CD14-positive monocyte (primary cell): ENCODE measurements at regions not wholly inside any gene's neighbourhood (a gene's known extent, or its start where the extent isn't known, plus 50 kb on each side); places are given as distances from the start of the nearest gene placed in this dataset.

Experiments used
- DNase-seq, 3 donors: peaks; one replicate each; pipeline ENCODE4 v3.0.0-alpha.2; 2011 to 2022
- H2AFZ ChIP-seq: 2 replicates; pipeline ENCODE4 v1.6.0; 2012; ENCODE audit warnings: mild to moderate bottlenecking, low read depth, low read length, inconsistent platforms; ENCODE audit not compliant: insufficient read depth, poor library complexity, severe bottlenecking
- H3K27ac ChIP-seq, 2 donors: 1 replicate in 1 of 2; 2 replicates in 1 of 2; pipeline ENCODE4 v1.5.1; 2012 to 2013; ENCODE audit warnings: low read length in 2 of 2, control low read depth in 1 of 2, inconsistent platforms in 1 of 2, low read depth in 1 of 2, mild to moderate bottlenecking in 1 of 2
- H3K27me3 ChIP-seq, 2 donors: one replicate each; pipeline versions ENCODE4 v1.6.0 to v1.6.1; 2011 to 2013; ENCODE audit warnings: low read length in 2 of 2; ENCODE audit not compliant: control insufficient read depth in 2 of 2, insufficient read depth in 2 of 2
- H3K36me3 ChIP-seq, 2 donors: replicated peaks in 1 of 2; 1 replicate in 1 of 2; 2 replicates in 1 of 2; pipeline versions ENCODE4 v1.5.1 to v1.6.1; 2012 to 2013; ENCODE audit warnings: low read length in 2 of 2, control low read depth in 1 of 2, inconsistent platforms in 1 of 2, mild to moderate bottlenecking in 1 of 2; ENCODE audit not compliant: insufficient read depth in 2 of 2, control insufficient read depth in 1 of 2
- H3K4me1 ChIP-seq, 2 donors: 1 replicate in 1 of 2; 2 replicates in 1 of 2; pipeline versions ENCODE4 v1.5.1 to v1.6.1; 2012 to 2013; ENCODE audit warnings: low read length in 2 of 2, control low read depth in 1 of 2, inconsistent platforms in 1 of 2, mild to moderate bottlenecking in 1 of 2, moderate library complexity in 1 of 2; ENCODE audit not compliant: insufficient read depth in 2 of 2, control insufficient read depth in 1 of 2
- H3K4me2 ChIP-seq: replicated peaks from 2 replicates; pipeline ENCODE3; 2012; ENCODE audit warnings: low read length, moderate library complexity, mild to moderate bottlenecking; ENCODE audit not compliant: poor library complexity, severe bottlenecking; ENCODE audit errors: extremely low read depth
- H3K4me3 ChIP-seq, 3 experiments: fragments of 200-600 bp in 1 of 3; sonication (generic) in 1 of 3; replicated peaks in 1 of 3; 1 replicate in 2 of 3; 2 replicates in 1 of 3; pipeline ENCODE4 v1.5.1; 2011 to 2013; ENCODE audit warnings: low read length in 3 of 3, mild to moderate bottlenecking in 3 of 3, control low read depth in 2 of 3, low read depth in 2 of 3, inconsistent platforms in 1 of 3, moderate library complexity in 1 of 3
- H3K79me2 ChIP-seq: 2 replicates; pipeline ENCODE4 v1.6.0; 2012; ENCODE audit warnings: mild to moderate bottlenecking, control low read depth, inconsistent platforms, low read length, moderate library complexity; ENCODE audit not compliant: insufficient read depth
- H3K9ac ChIP-seq: 2 replicates; pipeline ENCODE4 v1.6.0; 2017; ENCODE audit warnings: low read length, mild to moderate bottlenecking; ENCODE audit not compliant: insufficient read depth, poor library complexity, severe bottlenecking
- H3K9me3 ChIP-seq, 2 donors: replicated peaks in 1 of 2; 1 replicate in 1 of 2; 2 replicates in 1 of 2; pipeline versions ENCODE4 v1.5.1 to v1.6.1; 2012 to 2013; ENCODE audit warnings: low read length in 2 of 2, control low read depth in 1 of 2; ENCODE audit not compliant: control insufficient read depth in 1 of 2, insufficient read depth in 1 of 2
- H4K20me1 ChIP-seq: 2 replicates; pipeline ENCODE4 v1.6.0; 2012; ENCODE audit warnings: mild to moderate bottlenecking, low read length, control low read depth, moderate library complexity; ENCODE audit not compliant: insufficient read depth
- H3K27ac Mint-ChIP-seq, 7 donors: one replicate each; pipeline ENCODE4 v1.8.0; 2020; ENCODE audit warnings: mild to moderate bottlenecking in 7 of 7, mixed read lengths in 7 of 7, moderate library complexity in 6 of 7, inconsistent platforms in 2 of 7
- H3K27me3 Mint-ChIP-seq, 3 donors: one replicate each; pipeline ENCODE4 v1.8.0; 2021 to 2022; ENCODE audit warnings: low read depth in 3 of 3, mild to moderate bottlenecking in 3 of 3, mixed read lengths in 3 of 3, moderate library complexity in 3 of 3, inconsistent platforms in 1 of 3
- H3K36me3 Mint-ChIP-seq, 2 donors: one replicate each; pipeline ENCODE4 v1.8.0; 2020; ENCODE audit warnings: mixed read lengths in 2 of 2, inconsistent platforms in 1 of 2, mild to moderate bottlenecking in 1 of 2
- H3K4me1 Mint-ChIP-seq: one replicate; pipeline ENCODE4 v1.8.0; 2020; ENCODE audit warnings: mild to moderate bottlenecking, mixed read lengths
- H3K4me3 Mint-ChIP-seq, 2 donors: one replicate each; pipeline ENCODE4 v1.8.0; 2020; ENCODE audit warnings: mild to moderate bottlenecking in 2 of 2, mixed read lengths in 2 of 2, moderate library complexity in 1 of 2
- H3K9me3 Mint-ChIP-seq, 7 donors: one replicate each; pipeline ENCODE4 v1.8.0; 2020 to 2022; ENCODE audit warnings: mixed read lengths in 7 of 7, mild to moderate bottlenecking in 6 of 7, moderate library complexity in 6 of 7, inconsistent platforms in 2 of 7
- WGBS: methylation state at CpG from one replicate; pipeline ENCODE4 v1.1.5; 2013; ENCODE audit warnings: missing lambda C conversion rate; ENCODE audit not compliant: insufficient coverage; 5-methylcytosine and 5-hydroxymethylcytosine counted together
- intact Hi-C, 2 donors: fragments of 100-400 bp; cut with micrococcal nuclease; formaldehyde crosslinking; loops; one replicate each; pipeline versions ENCODE4 v1.15.0 to v1.15.1; 2023
- TF ChIP-seq, protein P1 (sequence below): fragments of 200-600 bp; IDR thresholded peaks from one replicate; pipeline ENCODE4 v1.8.0; 2022; ENCODE audit warnings: antibody characterized with exemption, mild to moderate bottlenecking

DNA sequence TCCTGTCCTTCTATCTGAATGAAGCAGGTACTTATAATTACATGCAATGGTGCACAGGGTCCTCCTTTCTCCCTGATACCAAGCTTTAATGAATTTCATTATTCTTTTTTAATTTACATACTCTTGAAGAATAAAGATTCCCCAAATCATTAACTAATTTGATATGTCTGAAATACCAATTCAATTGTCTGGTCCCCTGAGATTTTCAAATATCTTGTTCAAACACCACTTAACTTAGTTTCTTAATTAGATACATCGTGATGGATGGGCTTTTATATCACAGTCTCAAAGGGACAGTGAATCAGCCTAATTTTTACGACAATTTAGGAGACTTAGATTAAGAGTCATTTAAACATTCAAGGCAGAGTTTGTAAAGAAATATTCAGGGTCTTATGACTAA lies 1054.6 kb downstream of the PLA2G4A start:
- peaks cover 0 to 4% of the 10 kb centered on the region in 2 donors for H3K9me3 ChIP-seq
- no CpG with 5 or more reads among the region's 2 CpGs for WGBS
- H3K4me1 ChIP-seq = no peaks in the 10 kb centered on the region

DNA sequence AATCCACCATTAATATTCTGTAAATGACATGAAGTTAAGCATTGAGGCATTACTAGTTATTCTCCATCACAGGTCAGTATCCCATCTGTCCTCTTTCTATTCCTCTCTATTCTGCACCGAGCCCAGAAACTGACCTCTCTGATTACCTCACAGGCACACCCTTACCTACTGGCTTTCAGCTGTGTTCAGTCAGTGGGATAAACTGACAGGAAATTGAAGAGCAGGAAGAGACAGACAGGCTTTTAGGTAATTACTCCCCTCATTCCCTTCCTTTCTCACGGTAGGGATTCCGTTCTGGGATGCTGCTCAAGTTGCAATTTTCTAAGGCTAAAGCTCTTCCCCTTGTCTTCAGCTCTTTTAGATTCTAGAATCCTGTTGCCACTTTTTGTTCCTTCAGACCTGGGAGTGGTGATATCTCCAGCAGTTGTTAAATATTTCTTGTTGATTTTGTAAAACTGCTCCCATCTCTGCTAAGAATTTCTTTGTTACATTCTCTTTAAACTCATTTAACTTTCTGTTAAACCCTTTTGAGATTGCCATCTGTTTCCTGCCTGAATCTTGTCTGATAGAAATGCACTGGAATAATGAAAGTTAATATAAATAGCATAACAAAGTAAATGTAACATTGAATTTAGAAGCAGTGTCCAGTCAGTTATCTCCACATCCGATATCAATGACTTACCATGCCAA lies 1063.4 kb downstream of the PLA2G4A start:
- no peak overlapping the region for H2AFZ ChIP-seq
- H3K4me3 ChIP-seq = no peak overlapping the region
- no peak for DNase-seq
- Mint-ChIP-seq H3K9me3 (peaks cover 0 to 11% (median 3%) of the 10 kb centered on the region in 7 donors), H3K4me1 (no peaks in the 10 kb centered on the region), H3K36me3 (no peaks in the 10 kb centered on the region), H3K4me3 (no peak overlapping the region), H3K27ac (no peak overlapping the region), H3K27me3 (no peaks in the 10 kb centered on the region)
- no peaks in the 10 kb centered on the region for H3K27me3 ChIP-seq
- H3K27ac ChIP-seq = no peak overlapping the region
- TF ChIP-seq, protein P1, sequence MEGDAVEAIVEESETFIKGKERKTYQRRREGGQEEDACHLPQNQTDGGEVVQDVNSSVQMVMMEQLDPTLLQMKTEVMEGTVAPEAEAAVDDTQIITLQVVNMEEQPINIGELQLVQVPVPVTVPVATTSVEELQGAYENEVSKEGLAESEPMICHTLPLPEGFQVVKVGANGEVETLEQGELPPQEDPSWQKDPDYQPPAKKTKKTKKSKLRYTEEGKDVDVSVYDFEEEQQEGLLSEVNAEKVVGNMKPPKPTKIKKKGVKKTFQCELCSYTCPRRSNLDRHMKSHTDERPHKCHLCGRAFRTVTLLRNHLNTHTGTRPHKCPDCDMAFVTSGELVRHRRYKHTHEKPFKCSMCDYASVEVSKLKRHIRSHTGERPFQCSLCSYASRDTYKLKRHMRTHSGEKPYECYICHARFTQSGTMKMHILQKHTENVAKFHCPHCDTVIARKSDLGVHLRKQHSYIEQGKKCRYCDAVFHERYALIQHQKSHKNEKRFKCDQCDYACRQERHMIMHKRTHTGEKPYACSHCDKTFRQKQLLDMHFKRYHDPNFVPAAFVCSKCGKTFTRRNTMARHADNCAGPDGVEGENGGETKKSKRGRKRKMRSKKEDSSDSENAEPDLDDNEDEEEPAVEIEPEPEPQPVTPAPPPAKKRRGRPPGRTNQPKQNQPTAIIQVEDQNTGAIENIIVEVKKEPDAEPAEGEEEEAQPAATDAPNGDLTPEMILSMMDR = no peak
- no peaks in the 10 kb centered on the region for H3K4me1 ChIP-seq
- no CpG with 5 or more reads among the region's 4 CpGs for WGBS
- H3K9me3 ChIP-seq = peaks cover 0 to 12% of the 10 kb centered on the region in 2 donors
- no peaks in the 10 kb centered on the region for H4K20me1 ChIP-seq
- no peak overlapping the region for H3K9ac ChIP-seq
- H3K79me2 ChIP-seq = no peaks in the 10 kb centered on the region
- H3K36me3 ChIP-seq = no peaks in the 10 kb centered on the region
- no peak overlapping the region for H3K4me2 ChIP-seq
- intact Hi-C loops = no loop called here

More for the DNA sequence above, 1054.6 kb downstream of the PLA2G4A start:
- no peaks in the 10 kb centered on the region for H3K36me3 ChIP-seq
- no peak overlapping the region for H3K27ac ChIP-seq
- H3K27ac Mint-ChIP-seq = no peak overlapping the region
- H3K79me2 ChIP-seq = no peaks in the 10 kb centered on the region
- no peak for DNase-seq
- no peaks in the 10 kb centered on the region for H3K27me3 Mint-ChIP-seq
- no peak overlapping the region for H3K4me3 Mint-ChIP-seq
- H3K4me1 Mint-ChIP-seq = no peaks in the 10 kb centered on the region
- TF ChIP-seq, protein P1 = no peak
- peaks cover 0 to 2% (median 0%) of the 10 kb centered on the region in 7 donors for H3K9me3 Mint-ChIP-seq
- no peak overlapping the region for H2AFZ ChIP-seq
- H3K36me3 Mint-ChIP-seq = no peaks in the 10 kb centered on the region
- intact Hi-C loops = no loop called here
- H4K20me1 ChIP-seq = no peaks in the 10 kb centered on the region
- H3K9ac ChIP-seq = no peak overlapping the region
- no peak overlapping the region for H3K4me3 ChIP-seq
- no peak overlapping the region for H3K4me2 ChIP-seq
- no peaks in the 10 kb centered on the region for H3K27me3 ChIP-seq
